ENCODE measurements at regions not wholly inside any gene's neighbourhood (a gene's known extent, or its start where the extent isn't known, plus 50 kb on each side); places are given as distances from the start of the nearest gene placed in this dataset.

- WGBS, 2 experiments (ENCODE audit: extremely low coverage in 2 of 2, insufficient read length in 1 of 2) = 55% methylated on average over 3 of the region's 4 CpGs; no CpG with 5 or more reads in 1 of the 2 experiments
- no peaks in the 10 kb centered on the region for H3K27me3 ChIP-seq (ENCODE audit: control insufficient read depth, insufficient read depth, low read length)
Measured at GRCh38 chr1:102120910-102121309, 124.2 kb upstream of the OLFM3 start.

More at GRCh38 chr1:102120910-102121309, 124.2 kb upstream of the OLFM3 start:
- no peak overlapping the region for H2BK120ac ChIP-seq (ENCODE audit: low read depth, low read length)
- H3K56ac ChIP-seq (ENCODE audit: extremely low read depth, insufficient read depth, low read length) = no peak overlapping the region
- no peak overlapping the region for H2BK5ac ChIP-seq (ENCODE audit: low read depth, low read length, poor library complexity, severe bottlenecking)
- no peak overlapping the region for H4K5ac ChIP-seq (ENCODE audit: low read depth, low read length)
- H3K79me1 ChIP-seq (ENCODE audit: low read depth in 1 of 2, low read length in 2 of 2) = no peaks in the 10 kb centered on the region
- H4K20me1 ChIP-seq (ENCODE audit: insufficient read depth, low read length) = no peaks in the 10 kb centered on the region
- H2AFZ ChIP-seq (replicated peaks; ENCODE audit: low read length, poor library complexity) = no peak overlapping the region
- H3K23ac ChIP-seq (ENCODE audit: low read depth, low read length) = no peak overlapping the region
- CTCF ChIA-PET = no interaction called here
- no peak overlapping the region for H3K4me3 ChIP-seq (ENCODE audit: insufficient read depth, low read depth, low read length)
- peaks cover 11% of the 10 kb centered on the region for H3K9me3 ChIP-seq (ENCODE audit: control insufficient read depth, insufficient read depth, low read length)
- POLR2A ChIA-PET (ENCODE audit: unreplicated experiment) = no interaction called here
- H3K9me1 ChIP-seq (ENCODE audit: insufficient read depth, low read length) = no peaks in the 10 kb centered on the region
- no peak overlapping the region for H3K27ac ChIP-seq (ENCODE audit: insufficient read depth, low read length)
- dilution Hi-C loops (cut with HindIII; ENCODE audit: low sequenced_read_pairs, unreplicated experiment) = no loop called here
- H2BK15ac ChIP-seq (ENCODE audit: low read depth, low read length) = no peak overlapping the region
- no peak for TF ChIP-seq POLR2A (IDR thresholded peaks at IDR 0.05; ENCODE audit: low read depth, low read length)
- TF ChIP-seq MXI1 (IDR thresholded peaks at IDR 0.05; ENCODE audit: borderline replicate concordance, low read depth, low read length) = no peak
- no peak for TF ChIP-seq SMC3 (IDR thresholded peaks at IDR 0.05; ENCODE audit: low read depth, low read length)
- no peak for TF ChIP-seq NFE2L2 (IDR thresholded peaks at IDR 0.05; ENCODE audit: low read depth, low read length)
- no peak for TF ChIP-seq ELK1 (IDR thresholded peaks at IDR 0.05; ENCODE audit: borderline replicate concordance, low read depth, low read length)
- TF ChIP-seq CHD1 (IDR thresholded peaks at IDR 0.05; ENCODE audit: low read depth, low read length) = no peak
- no peak for TF ChIP-seq USF2 (IDR thresholded peaks at IDR 0.05; ENCODE audit: low read depth, low read length)
- no peak for TF ChIP-seq FOS (IDR thresholded peaks at IDR 0.05; ENCODE audit: low read depth, low read length)
- TF ChIP-seq RCOR1 (IDR thresholded peaks at IDR 0.05; ENCODE audit: insufficient replicate concordance, low read length) = no peak
- TF ChIP-seq MAZ (IDR thresholded peaks at IDR 0.05; ENCODE audit: borderline replicate concordance, low read depth, low read length) = no peak
- H2AK9ac ChIP-seq (replicated peaks; ENCODE audit: low read depth, low read length, poor library complexity) = no peak overlapping the region
- no peak overlapping the region for H3K18ac ChIP-seq (ENCODE audit: low read depth, low read length)
- BruUV-seq (replicated peaks) = no TSS peak
- no peak overlapping the region for H2AK5ac ChIP-seq (ENCODE audit: low read depth, low read length)
- H4K8ac ChIP-seq (ENCODE audit: low read depth in 2 of 2, low read length in 2 of 2) = no peak overlapping the region
- no peak overlapping the region for H3K14ac ChIP-seq (replicated peaks; ENCODE audit: low read depth, low read length)
- no peak overlapping the region for H3K4ac ChIP-seq (ENCODE audit: low read depth, low read length)
- intact Hi-C loops (cut with micrococcal nuclease) = no loop called here
- H2BK20ac ChIP-seq (ENCODE audit: low read depth, low read length) = no peak overlapping the region
- ATAC-seq (ENCODE audit: low read depth) (no peak), DNase-seq (no peak)
- H3K9ac ChIP-seq (ENCODE audit: low read depth, low read length) = no peak overlapping the region
- no peak overlapping the region for H3K4me2 ChIP-seq (ENCODE audit: low read depth, low read length)
- H3K4me1 ChIP-seq (ENCODE audit: control insufficient read depth, insufficient read depth, low read length) = no peaks in the 10 kb centered on the region
- no peaks in the 10 kb centered on the region for H3K36me3 ChIP-seq (ENCODE audit: control insufficient read depth, insufficient read depth, low read length)
- no peak overlapping the region for H4K91ac ChIP-seq (ENCODE audit: insufficient read depth, low read depth, low read length)
- in situ Hi-C loops (cut with MboI; ENCODE audit: low sequenced_read_pairs) = no loop called here
